OCI-LY3 (cell line): ENCODE measurements at regions not wholly inside any gene's neighbourhood (a gene's known extent, or its start where the extent isn't known, plus 50 kb on each side); places are given as distances from the start of the nearest gene placed in this dataset.

Experiments used
- EZH2phosphoT487 ChIP-seq: fragments of 200-600 bp; shearing (Covaris generic); IDR thresholded peaks from 2 replicates; pipeline ENCODE4 v1.6.1; 2018; ENCODE audit warnings: antibody characterized with exemption, mixed run types, low read depth
- TF ChIP-seq, protein P1 (sequence below): fragments of 200-600, 300-600 bp; sonication (generic); IDR thresholded peaks from 2 replicates; pipeline ENCODE4 v1.5.1; 2014; ENCODE audit warnings: antibody characterized with exemption, low read length, low read depth

DNA sequence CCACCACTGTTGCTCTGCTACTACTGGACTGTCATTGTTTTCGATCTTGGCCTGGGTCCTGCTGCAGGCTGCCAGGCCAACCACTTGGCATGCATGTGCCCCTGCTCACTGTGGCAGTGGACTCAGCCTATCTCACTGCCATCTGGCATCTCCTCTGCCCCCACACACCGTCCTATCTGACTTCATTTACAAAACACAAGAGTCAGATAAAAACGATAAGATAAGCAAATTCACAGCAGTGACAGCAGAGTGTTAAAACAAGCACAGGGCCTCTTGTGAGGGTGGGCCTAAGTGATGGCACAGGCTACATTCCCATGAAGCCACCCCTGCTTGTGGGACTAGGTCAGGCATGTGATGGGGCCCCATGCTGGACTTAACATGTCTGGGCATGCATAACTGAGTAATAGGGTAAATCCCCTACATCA, 68.1 kb downstream of the CRYGS start:
- TF ChIP-seq, protein P1, sequence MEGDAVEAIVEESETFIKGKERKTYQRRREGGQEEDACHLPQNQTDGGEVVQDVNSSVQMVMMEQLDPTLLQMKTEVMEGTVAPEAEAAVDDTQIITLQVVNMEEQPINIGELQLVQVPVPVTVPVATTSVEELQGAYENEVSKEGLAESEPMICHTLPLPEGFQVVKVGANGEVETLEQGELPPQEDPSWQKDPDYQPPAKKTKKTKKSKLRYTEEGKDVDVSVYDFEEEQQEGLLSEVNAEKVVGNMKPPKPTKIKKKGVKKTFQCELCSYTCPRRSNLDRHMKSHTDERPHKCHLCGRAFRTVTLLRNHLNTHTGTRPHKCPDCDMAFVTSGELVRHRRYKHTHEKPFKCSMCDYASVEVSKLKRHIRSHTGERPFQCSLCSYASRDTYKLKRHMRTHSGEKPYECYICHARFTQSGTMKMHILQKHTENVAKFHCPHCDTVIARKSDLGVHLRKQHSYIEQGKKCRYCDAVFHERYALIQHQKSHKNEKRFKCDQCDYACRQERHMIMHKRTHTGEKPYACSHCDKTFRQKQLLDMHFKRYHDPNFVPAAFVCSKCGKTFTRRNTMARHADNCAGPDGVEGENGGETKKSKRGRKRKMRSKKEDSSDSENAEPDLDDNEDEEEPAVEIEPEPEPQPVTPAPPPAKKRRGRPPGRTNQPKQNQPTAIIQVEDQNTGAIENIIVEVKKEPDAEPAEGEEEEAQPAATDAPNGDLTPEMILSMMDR = no peak
- no peak for TF ChIP-seq EZH2phosphoT487
